NCI-H2196 treated with DMSO at 0.1 percent for 48 hours (cell line): ENCODE measurements at regions not wholly inside any gene's neighbourhood (a gene's known extent, or its start where the extent isn't known, plus 50 kb on each side); places are given as distances from the start of the nearest gene placed in this dataset.

Experiments
- DNase-seq: peaks from one replicate; lab custom pipeline; 2025; ENCODE audit not compliant: unreplicated experiment; lab: John Stamatoyannopoulos, UW

DNA sequence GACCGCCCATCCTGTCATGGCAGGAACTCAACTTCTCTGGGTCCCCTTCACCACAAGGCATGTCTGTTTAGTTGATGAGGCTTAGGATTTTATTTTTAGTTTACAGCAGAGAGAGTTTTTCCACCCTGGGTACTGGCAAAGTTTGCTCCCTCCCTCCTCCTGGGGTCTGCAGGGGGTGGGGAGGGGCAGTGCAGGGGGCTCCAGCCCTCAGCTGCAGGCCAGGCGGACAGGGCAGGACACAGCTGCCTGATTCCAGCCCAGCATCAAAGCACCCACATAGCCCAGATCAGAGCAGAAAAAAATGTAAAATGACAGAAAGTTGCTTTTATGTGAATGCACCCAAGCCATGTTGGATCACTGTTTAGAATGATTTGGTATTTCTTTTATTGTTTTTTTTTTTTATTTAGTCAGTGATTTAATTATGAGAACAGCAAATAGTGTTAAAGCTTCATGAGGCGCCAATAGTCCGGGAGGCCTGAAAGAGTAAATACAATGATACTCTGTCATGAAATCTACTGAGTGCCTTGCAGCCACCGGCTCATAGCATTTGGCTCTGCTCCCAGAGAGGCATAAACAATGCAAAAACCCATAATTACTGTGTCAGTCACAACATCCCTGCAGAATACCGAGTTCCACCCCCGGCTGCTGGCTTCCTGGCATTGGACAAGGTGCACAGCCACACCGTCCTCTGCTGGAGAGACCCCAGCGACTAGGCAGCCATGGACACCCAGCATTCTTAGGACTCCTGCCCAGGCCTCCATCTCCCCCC, 923.5 kb downstream of the UQCRFS1 start:
- DNase-seq, result peak; percentile 82

- DNase-seq, result no peak
Observed at GRCh38 chr19:28288572-28289264, 924.2 kb downstream of the UQCRFS1 start.

DNA sequence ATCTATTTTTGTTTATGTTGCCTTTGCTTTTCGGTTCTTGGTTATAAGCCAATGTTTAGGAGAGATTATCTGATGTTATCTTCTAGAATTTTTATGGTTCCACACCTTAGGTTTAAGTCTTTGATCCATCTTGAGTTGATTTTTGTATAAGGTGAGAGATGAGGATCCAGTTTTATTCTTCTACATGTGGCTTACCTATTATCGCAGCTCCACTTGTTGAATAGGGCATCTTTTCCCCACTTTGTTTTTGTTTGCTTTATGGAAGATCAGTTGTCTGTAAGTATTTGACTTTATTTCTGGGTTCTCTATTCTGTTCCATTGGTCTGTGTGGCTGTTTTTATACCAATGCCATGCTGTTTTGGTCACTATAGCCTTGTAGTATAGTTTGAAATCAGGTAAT, 927.0 kb downstream of the UQCRFS1 start:
- no peak for DNase-seq

GRCh38 chr19:28285078-28285477, 927.9 kb downstream of the UQCRFS1 start:
- no peak for DNase-seq

- DNase-seq, result no peak
Observed at GRCh38 chr19:28284389-28284788, 928.6 kb downstream of the UQCRFS1 start.

- DNase-seq, result no peak
Observed at GRCh38 chr19:28283592-28283991, 929.4 kb downstream of the UQCRFS1 start.

GRCh38 chr19:28281676-28282075, 931.3 kb downstream of the UQCRFS1 start:
- no peak for DNase-seq

GRCh38 chr19:28264556-28264955, 948.4 kb downstream of the UQCRFS1 start:
- no peak for DNase-seq

GRCh38 chr19:28258829-28259228, 954.1 kb downstream of the UQCRFS1 start:
- no peak for DNase-seq

DNA sequence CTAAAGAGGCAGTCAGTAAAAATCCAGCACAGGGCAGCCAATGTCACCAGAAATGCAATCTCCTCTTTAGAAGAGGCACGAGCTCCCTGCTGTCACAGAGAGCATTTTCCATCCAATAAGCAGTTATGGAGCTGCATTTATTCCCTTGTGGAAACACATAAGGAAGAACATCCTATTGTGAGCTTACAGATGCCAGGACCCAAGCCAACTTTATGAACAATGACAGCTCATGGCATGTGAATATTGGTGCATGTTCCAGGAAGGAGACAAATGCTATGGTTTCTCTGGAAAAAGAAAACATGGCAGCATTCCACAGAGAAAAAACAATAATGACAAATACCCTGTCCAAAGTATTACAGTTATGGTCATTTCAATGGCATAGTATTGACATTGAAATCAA, 955.6 kb downstream of the UQCRFS1 start:
- DNase-seq, result no peak

GRCh38 chr19:28247243-28247642, 965.7 kb downstream of the UQCRFS1 start:
- DNase-seq, result no peak

GRCh38 chr19:28245937-28246336, 967.0 kb downstream of the UQCRFS1 start:
- DNase-seq, result no peak

GRCh38 chr19:28244966-28245365, 968.0 kb downstream of the UQCRFS1 start:
- DNase-seq, result no peak

DNA sequence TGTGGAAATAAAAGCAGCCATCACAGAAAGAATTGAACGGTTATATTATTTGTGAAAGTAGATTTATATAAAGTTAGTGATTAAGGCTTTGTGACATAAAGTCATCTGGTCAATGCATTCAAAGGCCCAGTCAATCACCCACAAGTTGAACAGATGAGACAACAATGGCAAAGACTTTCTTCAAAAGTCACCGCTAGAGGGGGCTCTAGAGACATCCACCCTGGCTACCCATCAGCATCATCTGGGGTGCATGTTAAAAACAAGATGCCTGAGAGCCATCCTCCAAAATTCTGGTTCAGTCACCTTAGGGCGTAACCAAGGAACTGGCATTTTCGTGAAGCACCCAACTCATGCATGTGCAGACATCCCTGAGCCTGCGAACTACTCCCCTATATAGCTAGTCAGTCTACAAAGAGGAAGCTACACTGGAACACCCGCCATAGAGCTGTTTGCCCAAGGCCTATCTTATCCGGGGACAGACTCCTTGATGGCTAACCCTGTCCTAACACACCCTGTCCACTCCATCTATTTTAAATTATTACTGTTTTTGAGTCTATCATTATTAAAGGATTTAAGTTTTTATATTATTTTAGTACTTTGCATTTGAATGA, 970.5 kb downstream of the UQCRFS1 start:
- DNase-seq, result no peak

- DNase-seq, result no peak
Observed at GRCh38 chr19:28239270-28239669, 973.7 kb downstream of the UQCRFS1 start.

DNA sequence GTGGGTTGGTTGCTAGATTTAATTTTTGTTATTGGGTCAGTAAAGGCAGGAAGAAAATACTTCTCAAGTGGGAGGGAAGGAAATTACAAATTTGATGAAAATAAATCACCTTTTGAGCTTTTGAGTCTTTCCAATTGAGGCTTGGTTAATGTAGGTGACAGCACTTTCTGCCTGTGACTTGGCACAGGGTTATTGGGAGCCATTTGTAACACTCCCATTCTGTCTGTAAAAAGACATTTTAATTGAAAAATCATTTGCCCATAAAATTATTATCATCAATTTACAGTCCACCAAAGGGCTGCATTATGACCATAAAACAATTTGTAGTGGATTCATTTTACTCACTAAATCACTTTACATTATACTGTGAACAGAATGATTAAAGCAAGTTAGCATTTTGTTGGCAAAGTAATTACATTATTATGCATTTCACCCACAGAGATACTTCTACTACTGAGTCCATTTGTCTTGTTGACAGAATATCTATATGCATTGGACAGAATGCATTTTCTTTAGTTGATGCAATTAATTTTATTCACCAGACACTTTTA, 974.6 kb downstream of the UQCRFS1 start:
- DNase-seq, result no peak

DNA sequence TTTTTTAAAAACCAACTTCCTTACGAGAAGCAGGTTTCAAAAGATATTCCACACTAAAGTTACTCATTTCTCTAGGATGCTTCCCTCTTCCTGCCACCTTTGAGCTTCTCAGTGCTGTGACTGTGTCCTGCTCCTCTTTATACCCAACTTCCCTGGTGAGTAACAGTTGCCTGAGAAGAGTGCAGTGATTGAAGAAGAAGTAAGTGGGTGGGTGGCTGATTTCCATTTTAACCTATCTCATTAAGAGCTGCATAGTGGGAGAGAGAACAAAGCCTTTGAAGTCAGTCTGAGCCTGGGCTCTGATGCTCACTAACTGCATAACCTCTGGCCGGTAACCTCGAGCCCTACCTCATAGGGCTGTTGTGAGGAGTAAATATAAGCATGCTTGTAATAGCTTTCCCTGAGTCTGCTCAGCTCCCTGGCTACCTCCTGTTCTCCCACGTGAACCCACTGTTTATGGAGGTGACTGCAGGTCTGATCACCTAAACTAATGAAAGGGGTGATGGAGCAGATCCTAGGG, 977.3 kb downstream of the UQCRFS1 start:
- DNase-seq, result no peak

- DNase-seq, result no peak
Observed at GRCh38 chr19:28234637-28235036, 978.3 kb downstream of the UQCRFS1 start.

GRCh38 chr19:28228854-28229253, 984.1 kb downstream of the UQCRFS1 start:
- DNase-seq, result no peak

DNA sequence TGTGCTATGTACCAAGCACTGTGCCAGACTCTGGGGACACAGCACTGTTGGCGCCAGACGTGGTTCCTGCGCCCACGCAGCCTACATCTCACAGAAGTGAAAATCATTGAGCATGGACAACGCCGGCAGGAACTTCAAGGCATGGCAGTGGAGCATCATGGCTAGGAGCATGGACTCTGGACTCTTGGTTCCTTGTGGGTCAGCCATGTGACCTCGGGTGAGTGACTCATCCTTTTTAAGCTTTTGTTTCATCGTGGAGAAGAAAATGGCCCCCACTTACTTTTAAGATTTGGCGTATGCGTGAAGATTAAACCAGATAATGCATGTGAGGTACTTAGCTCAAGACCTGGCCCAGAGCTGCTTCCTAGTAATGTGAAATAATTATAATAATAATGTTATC, 988.5 kb downstream of the UQCRFS1 start:
- no peak for DNase-seq

DNA sequence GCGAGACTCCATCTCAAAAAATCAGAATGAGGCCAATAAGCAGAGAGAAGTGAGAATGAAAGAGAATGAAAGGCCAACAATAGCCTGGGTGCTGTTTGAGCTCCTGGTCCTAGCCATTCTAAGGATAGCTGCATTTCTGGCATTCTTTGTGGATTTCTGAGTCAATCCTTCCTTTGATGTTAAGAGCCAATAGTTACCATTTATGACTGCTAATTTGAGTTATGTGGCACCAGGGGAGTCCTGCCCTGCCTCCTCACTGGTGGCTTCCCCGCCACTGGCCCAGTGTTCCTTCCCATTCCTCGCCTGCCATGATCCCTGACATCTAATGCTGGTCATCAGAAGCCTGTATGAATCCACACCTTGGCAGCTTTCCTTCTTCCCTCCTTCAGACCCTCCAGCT, 991.2 kb downstream of the UQCRFS1 start:
- no peak for DNase-seq

GRCh38 chr19:28218728-28219127, 994.2 kb downstream of the UQCRFS1 start:
- DNase-seq, result no peak
